GM12878 (cell line): ENCODE measurements at regions not wholly inside any gene's neighbourhood (a gene's known extent, or its start where the extent isn't known, plus 50 kb on each side); places are given as distances from the start of the nearest gene placed in this dataset.

Experiments used
- ATAC-seq: fragments of 200-7000 bp; cut with Tn5 transposase; 3 replicates; pipeline ENCODE4 v1.9.1; 2020; ENCODE audit warnings: mild to moderate bottlenecking, moderate library complexity
- BruUV-seq: library from RNA; stranded (reverse); fragments of 400-500 nt; replicated peaks from 2 replicates; lab custom pipeline; 2021; lab: Mats Ljungman, UMichigan
- CTCF ChIA-PET: fragments of 300-600 bp; sonication (Branson Sonifier 250); formaldehyde crosslinking; extraction: SDS; loops from one replicate; lab custom pipeline; 2021; ENCODE audit warnings: inconsistent platforms; lab: Yijun Ruan, JAX
- POLR2A ChIA-PET: fragments of 350-600 bp; formaldehyde crosslinking; extraction: SDS; loops from one replicate; lab custom pipeline; 2021; ENCODE audit warnings: inconsistent platforms; lab: Charles Lee
- RAD21 ChIA-PET: fragments of 300-600 bp; sonication (Branson Sonifier 250); formaldehyde crosslinking; loops from one replicate; lab custom pipeline; 2023; ENCODE audit warnings: antibody characterized with exemption; ENCODE audit not compliant: unreplicated experiment; lab: Charles Lee
- SMC1A ChIA-PET: fragments of 300-600 bp; sonication (Branson Sonifier 250); formaldehyde crosslinking; loops from one replicate; lab custom pipeline; 2023; ENCODE audit not compliant: unreplicated experiment, uncharacterized antibody; lab: Charles Lee
- DNase-seq: peaks from one replicate; pipeline ENCODE4 v3.0.0-alpha.2; 2011; ENCODE audit warnings: low read depth, low spot score
- FAIRE-seq: peaks from 3 replicates; lab custom pipeline; 2011; peaks lifted over from hg19 to GRCh38; lab: Jason Lieb, UNC
- H2AFZ ChIP-seq: 2 replicates; pipeline ENCODE4 v1.6.0; 2011; ENCODE audit warnings: low read depth, low read length, control low read depth; ENCODE audit not compliant: control insufficient read depth
- H3K27ac ChIP-seq: 2 replicates; pipeline ENCODE4 v1.5.1; 2011; ENCODE audit warnings: control low read depth; ENCODE audit not compliant: control insufficient read depth, insufficient read depth
- H3K27me3 ChIP-seq, 2 experiments: replicated peaks in 1 of 2; 2 replicates each; pipeline versions ENCODE4 v1.6.0 to v1.6.1; 2011; ENCODE audit warnings: low read length in 1 of 2; ENCODE audit not compliant: control insufficient read depth in 2 of 2, insufficient read depth in 2 of 2
- H3K36me3 ChIP-seq, 2 experiments: 2 replicates each; pipeline ENCODE4 v1.5.1; 2011; ENCODE audit warnings: low read length in 1 of 2; ENCODE audit not compliant: control insufficient read depth in 2 of 2, insufficient read depth in 2 of 2
- H3K4me1 ChIP-seq: 2 replicates; pipeline ENCODE4 v1.6.1; 2011; ENCODE audit warnings: mild to moderate bottlenecking, low read length, moderate library complexity, mixed read lengths; ENCODE audit not compliant: control insufficient read depth, insufficient read depth
- H3K4me2 ChIP-seq: 2 replicates; pipeline ENCODE4 v1.6.0; 2011; ENCODE audit warnings: control low read depth; ENCODE audit not compliant: control insufficient read depth, insufficient read depth
- H3K4me3 ChIP-seq: fragments of 200-600 bp; sonication (generic); 2 replicates; pipeline ENCODE4 v1.5.1; 2016
- H3K79me2 ChIP-seq: 2 replicates; pipeline ENCODE4 v1.6.0; 2011; ENCODE audit warnings: low read length; ENCODE audit not compliant: control insufficient read depth, insufficient read depth
- H3K9ac ChIP-seq: 2 replicates; pipeline ENCODE4 v1.8.0; 2011; ENCODE audit warnings: low read length, control low read depth, mixed read lengths; ENCODE audit not compliant: control insufficient read depth, insufficient read depth
- H3K9me3 ChIP-seq: replicated peaks from 3 replicates; pipeline ENCODE4 v1.5.1; 2011; ENCODE audit warnings: mild to moderate bottlenecking, low read length; ENCODE audit not compliant: control insufficient read depth, insufficient read depth
- H4K20me1 ChIP-seq: 2 replicates; pipeline ENCODE4 v1.6.0; 2011; ENCODE audit not compliant: control insufficient read depth, insufficient read depth
- ATF7 ChIP-seq: fragments of 450-650 bp; IDR thresholded peaks from 2 replicates; pipeline ENCODE4 v1.6.1; 2016; ENCODE audit warnings: low read depth, mild to moderate bottlenecking
- BHLHE40 ChIP-seq, 2 experiments: fragments of 450-650 bp in 1 of 2; IDR thresholded peaks; 2 replicates each; pipeline ENCODE4 v1.6.1; 2011 to 2017; ENCODE audit warnings: low read depth in 2 of 2, borderline replicate concordance in 1 of 2, improper control_type of control experiment in 1 of 2, low read length in 1 of 2, mild to moderate bottlenecking in 1 of 2
- BMI1 ChIP-seq: fragments of 450-650 bp; IDR thresholded peaks from 2 replicates; pipeline ENCODE4 v1.6.1; 2016; ENCODE audit warnings: mild to moderate bottlenecking, moderate library complexity, borderline replicate concordance
- CBX3 ChIP-seq: fragments of 200-600 bp; sonication (generic); IDR thresholded peaks from 2 replicates; pipeline ENCODE4 v1.6.1; 2016; ENCODE audit warnings: low read depth, borderline replicate concordance
- CREM ChIP-seq: IDR thresholded peaks from 2 replicates; pipeline ENCODE4 v1.6.1; 2014; ENCODE audit warnings: antibody characterized with exemption, low read depth
- CTCF ChIP-seq, 3 experiments: IDR thresholded peaks in 2 of 3; conservative IDR thresholded peaks in 1 of 3; 2 replicates each; pipeline ENCODE4 v1.5.1; 2011; ENCODE audit warnings: low read depth in 3 of 3, low read length in 3 of 3, mild to moderate bottlenecking in 3 of 3, control low read depth in 2 of 3, moderate library complexity in 2 of 3, inconsistent platforms in 1 of 3, mixed read lengths in 1 of 3; ENCODE audit not compliant: control insufficient read depth in 2 of 3, insufficient read depth in 1 of 3; ENCODE audit errors: extremely low read depth in 1 of 3
- CUX1 ChIP-seq: IDR thresholded peaks from 2 replicates; pipeline ENCODE4 v1.6.1; 2012; ENCODE audit warnings: improper control_type of control experiment, low read depth, low read length; ENCODE audit not compliant: insufficient replicate concordance
- MTA2 ChIP-seq: fragments of 450-650 bp; IDR thresholded peaks from 2 replicates; pipeline ENCODE4 v1.6.1; 2016; ENCODE audit warnings: low read depth, mild to moderate bottlenecking, moderate library complexity
- MTA3 ChIP-seq: IDR thresholded peaks from 2 replicates; pipeline ENCODE4 v1.6.1; 2012; ENCODE audit warnings: low read length, inconsistent platforms, borderline replicate concordance
- MYB ChIP-seq: fragments of 150-350 bp; IDR thresholded peaks from 2 replicates; pipeline ENCODE4 v1.6.1; 2014; ENCODE audit warnings: mild to moderate bottlenecking, low read depth, low read length, borderline replicate concordance
- MYC ChIP-seq: IDR thresholded peaks from 2 replicates; pipeline ENCODE4 v1.6.1; 2011; ENCODE audit warnings: mild to moderate bottlenecking, low read length, moderate library complexity, inconsistent platforms; ENCODE audit not compliant: insufficient read depth, insufficient replicate concordance, insufficient read length, severe bottlenecking
- NFXL1 ChIP-seq: fragments of 450-650 bp; IDR thresholded peaks from 2 replicates; pipeline ENCODE4 v1.6.1; 2017; ENCODE audit warnings: antibody characterized with exemption, mild to moderate bottlenecking, borderline replicate concordance
- NFYA ChIP-seq: IDR thresholded peaks from 2 replicates; pipeline ENCODE4 v1.6.1; 2011; ENCODE audit warnings: low read depth, mild to moderate bottlenecking, low read length, improper control_type of control experiment, borderline replicate concordance
- PBX3 ChIP-seq: IDR thresholded peaks from 2 replicates; pipeline ENCODE4 v1.6.1; 2011; ENCODE audit warnings: mild to moderate bottlenecking, low read depth, low read length, moderate library complexity; ENCODE audit not compliant: insufficient replicate concordance
- RELA ChIP-seq: fragments of 450-650 bp; IDR thresholded peaks from 2 replicates; pipeline ENCODE4 v1.8.0; 2014; ENCODE audit warnings: borderline replicate concordance; ENCODE audit not compliant: partially characterized antibody
- RFX5 ChIP-seq: IDR thresholded peaks from 2 replicates; pipeline ENCODE4 v1.6.1; 2011; ENCODE audit warnings: low read depth, low read length, improper control_type of control experiment
- SMAD1 ChIP-seq: fragments of 450-650 bp; IDR thresholded peaks from 2 replicates; pipeline ENCODE4 v1.6.1; 2018; ENCODE audit warnings: mild to moderate bottlenecking, low read depth; ENCODE audit not compliant: partially characterized antibody
- ZNF622 ChIP-seq: fragments of 450-650 bp; IDR thresholded peaks from 2 replicates; pipeline ENCODE4 v1.6.1; 2017; ENCODE audit warnings: mild to moderate bottlenecking, inconsistent platforms
- WGBS: methylation state at CpG from one replicate; pipeline ENCODE4 v1.1.6; 2016; ENCODE audit warnings: low lambda C conversion rate; ENCODE audit not compliant: insufficient replicate concordance, insufficient coverage; ENCODE audit errors: missing lambda C conversion rate; 5-methylcytosine and 5-hydroxymethylcytosine counted together
- in situ Hi-C: fragments of 300-500 bp; cut with MboI; formaldehyde crosslinking; loops from 9 replicates; pipeline ENCODE4 v1.14.3; 2018; ENCODE audit warnings: mixed read lengths
- intact Hi-C: fragments of 100-400 bp; cut with micrococcal nuclease; formaldehyde crosslinking; loops from one replicate; pipeline ENCODE4 v1.14.2; 2022; ENCODE audit not compliant: unreplicated experiment

- no peaks in the 10 kb centered on the region for H3K36me3 ChIP-seq
- no peak overlapping the region for H2AFZ ChIP-seq
- H3K27me3 ChIP-seq, result no peaks in the 10 kb centered on the region
- intact Hi-C loops (no loop called here), in situ Hi-C loops (no loop called here)
- no peaks in the 10 kb centered on the region for H3K79me2 ChIP-seq
- no peak overlapping the region for H3K4me3 ChIP-seq
- ATAC-seq, result no peak
- WGBS, result 66% methylated on average over 14 of the region's 15 CpGs
- POLR2A ChIA-PET, result no interaction called here
- no peak overlapping the region for H3K27ac ChIP-seq
- H4K20me1 ChIP-seq, result no peaks in the 10 kb centered on the region; the same call in 1 of the 2 replicates
- no peaks in the 10 kb centered on the region for H3K9me3 ChIP-seq
- BruUV-seq, result no TSS peak
- SMC1A ChIA-PET, result no interaction called here
- H3K9ac ChIP-seq, result no peak overlapping the region
- no peaks in the 10 kb centered on the region for H3K4me1 ChIP-seq
- no peak for FAIRE-seq
- CTCF ChIA-PET, result no interaction called here
- RAD21 ChIA-PET, result no interaction called here
- no peak for DNase-seq
- H3K4me2 ChIP-seq, result no peak overlapping the region
- no peak for TF ChIP-seq NFYA
- TF ChIP-seq ATF7, result no peak
- no peak for TF ChIP-seq SMAD1
- no peak for TF ChIP-seq NFXL1
- no peak for TF ChIP-seq RELA
- no peak for TF ChIP-seq MTA3
- TF ChIP-seq MYB, result no peak
- TF ChIP-seq MYC, result no peak
- no peak for TF ChIP-seq RFX5
- TF ChIP-seq PBX3, result no peak
- no peak for TF ChIP-seq MTA2
- TF ChIP-seq BMI1, result no peak
- TF ChIP-seq CREM, result no peak
- TF ChIP-seq CBX3, result no peak
- TF ChIP-seq BHLHE40 (IDR thresholded peaks at IDR 0.05; ENCODE audit: borderline replicate concordance in 1 of 2, low read depth in 2 of 2, low read length in 1 of 2), result no peak
- no peak for TF ChIP-seq CUX1
- no peak for TF ChIP-seq ZNF622
- no peak for TF ChIP-seq CTCF (IDR thresholded peaks at IDR 0.05 in 2 of 3, conservative IDR thresholded peaks at IDR 0.05 in 1 of 3; ENCODE audit: control insufficient read depth in 2 of 3, extremely low read depth in 1 of 3, insufficient read depth in 1 of 3, low read depth in 3 of 3, low read length in 3 of 3)
These were observed 139.0 kb downstream of the FAM43A start for GRCh38 chr3:194824701-194825111.
